ENCODE measurements at regions not wholly inside any gene's neighbourhood (a gene's known extent, or its start where the extent isn't known, plus 50 kb on each side); places are given as distances from the start of the nearest gene placed in this dataset.
A peak's percentile ranks its signal among the peaks of the same experiment; 100 is the strongest.

DNA sequence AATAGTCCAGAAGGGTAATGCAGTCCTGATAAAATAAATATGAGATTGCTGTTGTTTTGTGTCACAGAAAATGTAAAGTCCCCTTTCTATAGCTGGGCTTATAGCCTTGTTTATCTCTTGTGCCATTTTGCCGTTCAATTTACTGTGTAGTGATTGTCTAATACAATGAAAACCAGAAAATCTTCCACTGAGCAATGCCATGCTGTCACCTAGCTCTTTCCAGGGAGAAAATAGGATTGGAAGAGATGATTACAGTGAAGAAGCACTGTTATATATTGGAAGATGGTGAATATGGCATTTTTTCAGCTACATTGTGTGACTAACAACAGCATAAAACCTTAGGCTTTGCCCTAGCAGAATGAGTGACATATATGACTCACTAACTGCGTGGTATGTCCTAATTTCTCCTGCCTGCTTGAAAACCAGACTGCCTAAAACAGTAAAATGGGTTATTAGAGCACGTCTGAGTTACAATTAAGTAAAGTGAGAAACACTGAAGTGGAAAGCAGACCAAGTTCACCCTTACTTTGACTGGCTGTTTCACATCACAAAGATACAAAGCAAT is 332.4 kb upstream of the ZP4 start:
- DNase-seq = no peak
- Histone ChIP-seq H4K20me1 (ENCODE audit: control insufficient read depth, insufficient read depth, insufficient read length) (no peaks in the 10 kb centered on the region), H3K4ac (ENCODE audit: low read depth, low read length) (no peak overlapping the region), H4K91ac (ENCODE audit: insufficient read length, low read depth, low read length) (no peak overlapping the region), H3K4me1 (ENCODE audit: insufficient read depth, low read length) (no peaks in the 10 kb centered on the region), H3K27me3 (ENCODE audit: insufficient read depth, low read length) (no peaks in the 10 kb centered on the region), H3K9me3 (ENCODE audit: control insufficient read depth, low read depth, low read length) (no peaks in the 10 kb centered on the region), H2AK5ac (ENCODE audit: insufficient read length, low read length) (no peak overlapping the region), H2BK12ac (ENCODE audit: insufficient read length, low read depth, low read length) (no peak overlapping the region), H3K23ac (ENCODE audit: insufficient read length, low read depth, low read length) (no peak overlapping the region), H3T11ph (ENCODE audit: low read length) (no peak overlapping the region), H3K79me2 (ENCODE audit: insufficient read depth, low read length) (no peaks in the 10 kb centered on the region), H2BK20ac (ENCODE audit: low read depth, low read length, poor library complexity, severe bottlenecking) (peak overlapping the region; percentile 49), H3K23me2 (ENCODE audit: insufficient read length, low read depth, low read length, poor library complexity, severe bottlenecking) (no peaks in the 10 kb centered on the region), H3K14ac (ENCODE audit: insufficient read depth, low read length) (no peak overlapping the region), H2BK15ac (ENCODE audit: low read depth, low read length) (no peak overlapping the region), H4K5ac (ENCODE audit: insufficient read length, low read depth, low read length) (no peak overlapping the region), H2BK120ac (ENCODE audit: low read depth, low read length, poor library complexity, severe bottlenecking) (no peak overlapping the region), H4K8ac (replicated peaks; ENCODE audit: insufficient read length, low read depth, low read length) (no peak overlapping the region), H3K27ac (ENCODE audit: insufficient read length, low read depth, low read length) (no peak overlapping the region), H3K4me2 (ENCODE audit: insufficient read depth, insufficient read length, low read length) (no peak overlapping the region), H3K18ac (ENCODE audit: insufficient read length, low read depth, low read length) (no peak overlapping the region), H2BK5ac (ENCODE audit: insufficient read length, low read length) (no peak overlapping the region), H3K79me1 (ENCODE audit: insufficient read depth, low read depth, low read length, poor library complexity, severe bottlenecking) (no peaks in the 10 kb centered on the region), H2AFZ (ENCODE audit: low read length) (no peak overlapping the region), H3K9ac (ENCODE audit: extremely low read depth, insufficient read length, low read length) (no peak overlapping the region), H3K56ac (ENCODE audit: insufficient read length, low read depth, low read length) (no peak overlapping the region)
- no peak overlapping the region for H3K4me3 Mint-ChIP-seq
- no peak overlapping the region for H3K27ac Mint-ChIP-seq
- H3K4me1 Mint-ChIP-seq = peaks cover 0 to 10% of the 10 kb centered on the region in 2 experiments; a peak in 2 of 4 replicates
- no peaks in the 10 kb centered on the region for H3K27me3 Mint-ChIP-seq (ENCODE audit: low read depth)
- no CpG with 5 or more reads among the region's 3 CpGs for WGBS (ENCODE audit: extremely low coverage, insufficient read length, low lambda C conversion rate)
- peaks cover 16 to 21% of the 10 kb centered on the region in 2 experiments; a peak in 4 of 5 replicates for H3K9me3 Mint-ChIP-seq
- TF ChIP-seq, protein P1, sequence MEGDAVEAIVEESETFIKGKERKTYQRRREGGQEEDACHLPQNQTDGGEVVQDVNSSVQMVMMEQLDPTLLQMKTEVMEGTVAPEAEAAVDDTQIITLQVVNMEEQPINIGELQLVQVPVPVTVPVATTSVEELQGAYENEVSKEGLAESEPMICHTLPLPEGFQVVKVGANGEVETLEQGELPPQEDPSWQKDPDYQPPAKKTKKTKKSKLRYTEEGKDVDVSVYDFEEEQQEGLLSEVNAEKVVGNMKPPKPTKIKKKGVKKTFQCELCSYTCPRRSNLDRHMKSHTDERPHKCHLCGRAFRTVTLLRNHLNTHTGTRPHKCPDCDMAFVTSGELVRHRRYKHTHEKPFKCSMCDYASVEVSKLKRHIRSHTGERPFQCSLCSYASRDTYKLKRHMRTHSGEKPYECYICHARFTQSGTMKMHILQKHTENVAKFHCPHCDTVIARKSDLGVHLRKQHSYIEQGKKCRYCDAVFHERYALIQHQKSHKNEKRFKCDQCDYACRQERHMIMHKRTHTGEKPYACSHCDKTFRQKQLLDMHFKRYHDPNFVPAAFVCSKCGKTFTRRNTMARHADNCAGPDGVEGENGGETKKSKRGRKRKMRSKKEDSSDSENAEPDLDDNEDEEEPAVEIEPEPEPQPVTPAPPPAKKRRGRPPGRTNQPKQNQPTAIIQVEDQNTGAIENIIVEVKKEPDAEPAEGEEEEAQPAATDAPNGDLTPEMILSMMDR (conservative IDR thresholded peaks at IDR 0.05) = no peak
- peaks cover 9 to 15% (median 10%) of the 10 kb centered on the region in 3 experiments for H3K36me3 Mint-ChIP-seq (ENCODE audit: insufficient read depth in 1 of 3, low read depth in 3 of 3)
